ENCODE measurements at regions not wholly inside any gene's neighbourhood (a gene's known extent, or its start where the extent isn't known, plus 50 kb on each side); places are given as distances from the start of the nearest gene placed in this dataset.

DNA sequence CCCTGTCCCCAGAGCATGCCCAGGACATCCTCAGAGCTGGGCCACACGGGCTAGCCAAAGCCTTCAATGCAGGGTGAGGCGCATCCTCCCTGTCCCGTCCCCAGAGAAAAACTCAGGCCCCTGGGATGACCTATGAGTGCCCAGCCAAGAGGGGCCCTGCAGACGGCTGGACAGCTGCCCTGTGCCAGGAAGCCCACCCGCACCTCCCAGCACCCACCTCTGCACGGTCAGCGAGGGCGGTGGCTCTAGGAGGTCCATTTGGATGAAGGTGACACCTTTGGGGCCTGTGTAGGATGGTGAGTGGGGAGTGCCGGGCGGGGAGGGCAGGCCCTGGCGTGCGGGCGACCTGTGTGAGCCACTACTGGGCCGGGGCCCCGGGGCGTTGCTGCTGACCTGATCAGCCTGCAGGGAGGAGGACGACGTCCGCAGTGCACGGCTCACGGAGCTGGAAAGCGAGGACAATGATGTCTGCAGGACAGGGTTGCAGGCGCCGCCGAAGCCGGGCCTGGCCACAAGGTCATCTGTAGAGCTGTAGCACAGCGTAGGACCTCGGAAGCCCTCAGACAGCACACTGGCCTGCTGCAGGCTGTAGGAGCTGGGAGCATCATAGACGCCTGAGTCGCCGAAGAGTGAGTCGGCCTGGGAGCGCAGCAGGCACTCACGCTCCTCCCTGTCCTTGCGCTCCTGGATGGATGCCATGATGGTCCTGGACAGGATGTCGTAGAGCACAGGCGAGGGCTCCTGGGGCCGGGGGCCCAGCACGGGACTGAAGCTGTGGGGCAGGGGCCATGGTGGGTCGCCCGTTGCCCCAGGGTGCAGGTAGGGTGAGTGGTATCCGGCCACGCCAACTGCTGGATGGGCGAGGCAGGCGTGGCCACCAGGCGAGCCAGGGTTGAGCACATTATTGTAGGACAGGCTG lies 180.5 kb downstream of the IGLL1 start:
- no peak for TF ChIP-seq CTCF (IDR thresholded peaks at IDR 0.05)
- TF ChIP-seq EZH2 (IDR thresholded peaks at IDR 0.05) = no peak

All from neural progenitor cell (in vitro differentiated cells).